ENCODE measurements at regions not wholly inside any gene's neighbourhood (a gene's known extent, or its start where the extent isn't known, plus 50 kb on each side); places are given as distances from the start of the nearest gene placed in this dataset.

GRCh38 chr5:125202353-125202752 is 455.9 kb upstream of the ZNF608 start:
- TF ChIP-seq CTCF (IDR thresholded peaks at IDR 0.05) (no peak), MAZ (IDR thresholded peaks at IDR 0.05; ENCODE audit: borderline replicate concordance, low read depth, low read length) (no peak)
